Fibroblast of mammary gland (primary cell): ENCODE measurements at regions not wholly inside any gene's neighbourhood (a gene's known extent, or its start where the extent isn't known, plus 50 kb on each side); places are given as distances from the start of the nearest gene placed in this dataset.
"Not testable (repeated sequence)": the region's sequence is repeated elsewhere in the genome, so short reads cannot be mapped to it uniquely, and the experiment has no call there.

ENCODE experiments used
- DNase-seq: peaks from one replicate; pipeline ENCODE4 v3.0.0-alpha.2; 2010; ENCODE audit warnings: low read depth
- H3K4me3 ChIP-seq: 2 replicates; pipeline ENCODE4 v1.5.1; 2011; ENCODE audit warnings: low read depth, mild to moderate bottlenecking, low read length, moderate library complexity; ENCODE audit not compliant: control insufficient read depth
- TF ChIP-seq, protein P1 (sequence below): conservative IDR thresholded peaks from 2 replicates; pipeline ENCODE4 v1.5.1; 2011; ENCODE audit warnings: low read depth, low read length, inconsistent platforms; ENCODE audit not compliant: control insufficient read depth, insufficient read depth

DNA sequence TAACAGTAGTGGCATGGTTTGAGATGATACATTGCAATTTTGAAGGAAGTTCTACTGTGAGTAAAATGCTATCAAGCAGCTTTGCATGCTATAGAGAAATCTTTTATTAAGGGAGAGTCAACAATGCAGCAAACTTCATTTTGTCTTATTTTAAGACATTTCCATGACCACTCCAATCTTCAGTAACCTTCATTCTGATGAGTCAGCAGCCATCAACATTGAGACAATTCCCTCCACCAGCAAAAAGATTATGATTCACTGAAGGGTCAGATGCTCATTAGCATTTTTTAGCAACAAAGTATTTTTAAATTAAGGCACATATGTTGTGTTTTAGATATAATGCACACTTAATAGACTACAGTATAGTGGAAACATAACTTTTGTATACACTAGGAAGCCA lies 235.7 kb downstream of the DSC3 start:
- H3K4me3 ChIP-seq, result no peak overlapping the region
- no peak for DNase-seq
- TF ChIP-seq, protein P1, sequence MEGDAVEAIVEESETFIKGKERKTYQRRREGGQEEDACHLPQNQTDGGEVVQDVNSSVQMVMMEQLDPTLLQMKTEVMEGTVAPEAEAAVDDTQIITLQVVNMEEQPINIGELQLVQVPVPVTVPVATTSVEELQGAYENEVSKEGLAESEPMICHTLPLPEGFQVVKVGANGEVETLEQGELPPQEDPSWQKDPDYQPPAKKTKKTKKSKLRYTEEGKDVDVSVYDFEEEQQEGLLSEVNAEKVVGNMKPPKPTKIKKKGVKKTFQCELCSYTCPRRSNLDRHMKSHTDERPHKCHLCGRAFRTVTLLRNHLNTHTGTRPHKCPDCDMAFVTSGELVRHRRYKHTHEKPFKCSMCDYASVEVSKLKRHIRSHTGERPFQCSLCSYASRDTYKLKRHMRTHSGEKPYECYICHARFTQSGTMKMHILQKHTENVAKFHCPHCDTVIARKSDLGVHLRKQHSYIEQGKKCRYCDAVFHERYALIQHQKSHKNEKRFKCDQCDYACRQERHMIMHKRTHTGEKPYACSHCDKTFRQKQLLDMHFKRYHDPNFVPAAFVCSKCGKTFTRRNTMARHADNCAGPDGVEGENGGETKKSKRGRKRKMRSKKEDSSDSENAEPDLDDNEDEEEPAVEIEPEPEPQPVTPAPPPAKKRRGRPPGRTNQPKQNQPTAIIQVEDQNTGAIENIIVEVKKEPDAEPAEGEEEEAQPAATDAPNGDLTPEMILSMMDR, result no peak

DNA sequence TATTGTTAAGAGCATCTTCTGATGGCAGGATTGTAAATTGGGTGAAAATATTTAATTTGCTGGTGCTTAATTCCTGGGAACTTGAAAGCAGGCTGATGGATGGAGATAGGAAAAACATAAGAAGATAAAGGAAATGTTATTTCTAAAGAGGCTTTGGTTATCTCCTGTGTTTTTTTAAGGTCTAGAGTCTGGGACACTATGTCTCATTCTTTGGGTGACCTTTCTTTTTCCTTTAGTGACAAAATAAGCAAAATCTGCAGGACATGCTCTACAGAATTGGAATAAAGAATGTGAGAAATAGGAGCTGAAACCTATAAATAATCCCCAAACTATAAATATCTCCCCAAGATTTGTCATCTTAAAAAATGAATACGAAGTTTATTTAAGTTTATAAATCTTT lies 241.7 kb downstream of the DSC3 start:
- DNase-seq, result no peak
- TF ChIP-seq, protein P1, result no peak
- H3K4me3 ChIP-seq, result no peak overlapping the region

DNA sequence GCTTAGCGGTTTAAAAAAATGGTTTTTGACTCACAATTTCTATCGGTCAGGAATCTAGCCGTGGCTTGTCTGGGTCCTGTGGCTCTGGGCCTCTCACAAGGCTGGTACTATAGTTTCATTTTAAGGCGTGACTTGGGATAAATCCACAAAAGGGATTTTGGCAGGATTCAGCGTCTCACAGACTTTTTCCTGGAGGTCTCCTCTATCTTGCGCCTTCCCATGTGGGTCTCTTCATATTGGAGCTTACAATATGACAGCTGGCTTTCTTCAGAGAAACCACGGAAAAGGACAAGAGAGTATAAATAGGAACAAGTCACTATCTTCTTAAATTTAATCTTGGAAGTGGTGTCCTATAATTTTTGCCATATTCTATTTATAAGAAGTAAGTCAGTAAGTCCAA lies 250.5 kb downstream of the DSC3 start:
- H3K4me3 ChIP-seq, result no peak overlapping the region
- DNase-seq, result no peak

DNA sequence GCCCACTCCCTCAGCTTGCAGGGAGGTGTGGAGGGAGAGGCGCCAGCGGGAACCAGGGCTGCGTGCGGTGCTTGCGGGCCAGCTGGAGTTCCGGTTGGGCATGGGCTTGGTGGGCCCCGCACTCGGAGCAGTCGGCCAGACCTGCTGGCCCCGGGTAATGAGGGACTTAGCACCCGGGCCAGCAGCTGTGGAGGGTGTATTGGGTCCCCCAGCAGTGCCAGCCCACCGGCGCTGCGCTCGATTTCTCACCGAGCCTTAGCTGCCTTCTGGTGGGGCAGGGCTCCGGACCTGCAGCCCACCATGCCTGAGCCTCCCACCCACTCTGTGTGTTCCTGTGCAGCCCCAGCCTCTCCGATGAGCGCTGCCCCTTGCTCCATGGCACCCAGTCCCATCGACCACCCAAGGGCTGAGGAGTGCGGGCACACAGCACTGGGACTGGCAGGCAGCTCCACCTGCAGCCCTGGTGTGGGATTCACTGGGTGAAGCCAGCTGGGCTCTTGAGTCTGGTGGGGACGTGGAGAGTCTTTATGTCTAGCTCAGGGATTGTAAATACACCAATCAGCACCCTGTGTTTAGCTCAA lies 254.0 kb downstream of the DSC3 start:
- H3K4me3 ChIP-seq, DNase-seq: not testable (repeated sequence)

More for the DNA sequence above, 250.5 kb downstream of the DSC3 start:
- TF ChIP-seq, protein P1, result no peak

DNA sequence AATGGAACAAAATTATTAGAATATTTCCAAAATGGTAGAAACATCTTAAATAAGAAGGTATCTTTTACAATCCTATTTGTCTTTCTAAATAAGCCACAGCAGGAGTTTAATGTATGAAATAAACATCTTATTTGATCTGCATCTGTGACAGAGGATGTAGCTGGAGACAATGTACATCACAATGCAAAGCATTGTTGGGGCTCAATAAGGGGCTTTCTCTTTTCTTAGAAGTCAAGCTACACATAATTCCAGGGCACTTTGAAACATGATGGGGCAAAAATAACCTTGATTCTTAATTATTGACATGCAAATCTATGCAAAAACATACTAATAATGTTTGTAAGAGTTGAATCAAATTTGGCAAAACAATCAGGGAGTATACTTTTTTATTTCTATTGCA lies 255.1 kb downstream of the DSC3 start:
- TF ChIP-seq, protein P1, result no peak
- no peak overlapping the region for H3K4me3 ChIP-seq
- no peak for DNase-seq

DNA sequence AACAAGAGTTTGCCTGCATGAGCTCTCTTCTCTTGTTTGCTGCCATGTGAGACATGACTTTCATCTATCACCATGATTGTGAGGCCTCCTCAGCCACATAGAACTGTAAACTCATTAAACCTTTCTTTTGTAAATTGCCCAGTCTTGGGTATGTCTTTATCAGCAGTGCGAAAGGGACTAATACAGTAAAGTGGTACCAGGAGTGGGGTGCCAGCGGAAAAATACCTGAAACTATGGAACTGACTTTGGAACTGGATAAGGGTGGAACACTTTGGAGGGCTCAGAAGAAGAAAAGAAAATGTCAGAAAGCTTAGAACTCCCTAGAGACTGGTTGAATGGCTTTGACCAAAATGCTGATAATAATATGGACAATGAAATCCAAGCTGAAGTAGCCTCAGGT lies 260.9 kb downstream of the DSC3 start:
- H3K4me3 ChIP-seq, result no peak overlapping the region
- TF ChIP-seq, protein P1, result no peak
- no peak for DNase-seq

DNA sequence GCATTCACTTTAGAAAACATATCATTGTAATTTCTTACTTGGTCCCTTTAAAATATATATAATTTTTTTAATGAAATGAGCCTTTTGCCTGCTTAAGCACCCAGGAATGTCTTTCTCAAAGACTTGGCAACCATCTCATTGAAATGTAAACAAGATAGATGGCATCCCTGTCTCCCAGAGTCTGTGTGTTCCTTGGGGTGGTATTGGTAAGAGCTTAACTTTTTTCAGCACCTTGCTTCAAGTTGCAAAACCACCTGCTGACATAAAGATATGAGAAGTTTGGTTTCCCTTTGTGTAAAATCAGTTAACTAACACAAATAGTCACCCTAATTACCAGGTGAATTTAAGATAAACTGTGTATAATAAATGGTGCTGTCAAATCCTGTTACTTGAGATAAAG lies 266.9 kb downstream of the DSC3 start:
- no peak for DNase-seq
- TF ChIP-seq, protein P1, result no peak
- H3K4me3 ChIP-seq, result no peak overlapping the region

DNA sequence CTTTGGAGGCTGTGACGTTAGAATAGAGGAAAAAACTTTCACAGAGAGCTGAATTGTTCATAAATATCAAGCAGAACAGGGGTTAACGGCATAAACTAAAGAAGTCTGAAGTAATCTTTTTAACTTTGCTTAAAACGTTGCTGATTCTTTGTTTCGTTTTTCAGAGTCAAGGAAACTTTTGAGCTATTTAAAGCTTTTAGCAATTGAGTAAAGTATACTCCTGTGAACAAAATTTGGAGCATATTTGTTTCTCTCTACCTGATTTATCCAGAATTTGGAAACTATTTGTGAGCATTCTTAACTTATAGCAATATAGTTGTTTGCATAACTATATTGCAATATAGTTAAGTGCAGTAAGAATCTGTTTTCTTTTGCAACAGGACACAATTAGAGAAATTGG lies 270.4 kb downstream of the DSC3 start:
- not testable (repeated sequence) for DNase-seq, H3K4me3 ChIP-seq
